Skeletal muscle tissue (tissue), 3 donors: ENCODE measurements at regions not wholly inside any gene's neighbourhood (a gene's known extent, or its start where the extent isn't known, plus 50 kb on each side); places are given as distances from the start of the nearest gene placed in this dataset.

Experiments
- H3K27ac ChIP-seq: one replicate; pipeline ENCODE4 v1.7.0; 2013; ENCODE audit warnings: mild to moderate bottlenecking, low read depth, low read length, inconsistent platforms
- H3K27me3 ChIP-seq, 3 donors: one replicate each; pipeline ENCODE4 v1.7.0; 2013; ENCODE audit warnings: low read length in 3 of 3; ENCODE audit not compliant: control insufficient read depth in 3 of 3, insufficient read depth in 3 of 3
- H3K36me3 ChIP-seq, 3 donors: one replicate each; pipeline ENCODE4 v1.7.0; 2013; ENCODE audit warnings: low read length in 3 of 3; ENCODE audit not compliant: control insufficient read depth in 3 of 3, insufficient read depth in 3 of 3
- H3K4me1 ChIP-seq, 3 donors: one replicate each; pipeline ENCODE4 v1.7.0; 2013; ENCODE audit warnings: low read length in 3 of 3, mild to moderate bottlenecking in 3 of 3; ENCODE audit not compliant: control insufficient read depth in 3 of 3, insufficient read depth in 3 of 3
- H3K4me3 ChIP-seq, 3 donors: one replicate each; pipeline ENCODE4 v1.7.0; 2013; ENCODE audit warnings: low read length in 3 of 3
- H3K9ac ChIP-seq, 3 donors: one replicate each; pipeline ENCODE4 v1.7.0; 2013; ENCODE audit warnings: low read length in 3 of 3, mild to moderate bottlenecking in 3 of 3, moderate library complexity in 2 of 3, low read depth in 1 of 3
- H3K9me3 ChIP-seq, 3 donors: one replicate each; pipeline ENCODE4 v1.7.0; 2013; ENCODE audit warnings: low read length in 3 of 3; ENCODE audit not compliant: control insufficient read depth in 3 of 3
- donor health status: Osteomylitis.

- Histone ChIP-seq H3K36me3 (no peaks in the 10 kb centered on the region), H3K4me1 (peaks cover 0 to 13% (median 0%) of the 10 kb centered on the region in 3 donors), H3K27ac (no peak overlapping the region), H3K4me3 (peak overlapping the region in 2 of 3 donors; percentile 38 to 46), H3K9ac (peak overlapping the region in 2 of 3 donors; percentile 24 to 36), H3K27me3 (peaks cover 2 to 20% (median 7%) of the 10 kb centered on the region in 3 donors), H3K9me3 (no peaks in the 10 kb centered on the region)
These were observed 68.7 kb upstream of the STMND1 start for GRCh38 chr6:17032988-17033634.

- H3K9me3 ChIP-seq, result no peaks in the 10 kb centered on the region
- peaks cover 2 to 20% (median 7%) of the 10 kb centered on the region in 3 donors for H3K27me3 ChIP-seq
- peaks cover 0 to 13% (median 0%) of the 10 kb centered on the region in 3 donors for H3K4me1 ChIP-seq
- H3K36me3 ChIP-seq, result no peaks in the 10 kb centered on the region
- no peak overlapping the region for H3K27ac ChIP-seq
- no peak overlapping the region for H3K4me3 ChIP-seq
- H3K9ac ChIP-seq, result peak overlapping the region in 1 of 3 donors; percentile 24
These were observed 69.3 kb upstream of the STMND1 start for GRCh38 chr6:17032590-17032987.

GRCh38 chr6:17031961-17032360 is 69.9 kb upstream of the STMND1 start:
- Histone ChIP-seq H3K27ac (no peak overlapping the region), H3K36me3 (no peaks in the 10 kb centered on the region), H3K4me3 (no peak overlapping the region), H3K27me3 (peaks cover 2 to 20% (median 7%) of the 10 kb centered on the region in 3 donors), H3K9me3 (no peaks in the 10 kb centered on the region), H3K4me1 (peaks cover 0 to 13% (median 0%) of the 10 kb centered on the region in 3 donors), H3K9ac (no peak overlapping the region)

GRCh38 chr6:17027441-17027840 is 74.4 kb upstream of the STMND1 start:
- Histone ChIP-seq H3K9me3 (peaks cover 0 to 2% (median 0%) of the 10 kb centered on the region in 3 donors), H3K4me1 (peaks cover 0 to under 1% (median 0%) of the 10 kb centered on the region in 3 donors), H3K4me3 (no peak overlapping the region), H3K36me3 (no peaks in the 10 kb centered on the region), H3K9ac (no peak overlapping the region), H3K27me3 (peaks cover 0 to 12% (median 0%) of the 10 kb centered on the region in 3 donors), H3K27ac (no peak overlapping the region)

GRCh38 chr6:17022604-17023003 is 79.2 kb upstream of the STMND1 start:
- Histone ChIP-seq H3K9ac (no peak overlapping the region), H3K4me3 (no peak overlapping the region), H3K27ac (no peak overlapping the region), H3K4me1 (no peaks in the 10 kb centered on the region), H3K9me3 (peaks cover 0 to 2% (median 0%) of the 10 kb centered on the region in 3 donors), H3K27me3 (no peaks in the 10 kb centered on the region), H3K36me3 (no peaks in the 10 kb centered on the region)

GRCh38 chr6:17021539-17021889 is 80.3 kb upstream of the STMND1 start:
- no peak overlapping the region for H3K4me3 ChIP-seq
- no peaks in the 10 kb centered on the region for H3K36me3 ChIP-seq
- H3K27me3 ChIP-seq, result peaks cover 0 to 2% (median 0%) of the 10 kb centered on the region in 3 donors
- H3K9ac ChIP-seq, result no peak overlapping the region
- H3K9me3 ChIP-seq, result peaks cover 0 to 2% (median 0%) of the 10 kb centered on the region in 3 donors
- H3K27ac ChIP-seq, result no peak overlapping the region
- no peaks in the 10 kb centered on the region for H3K4me1 ChIP-seq

GRCh38 chr6:17020889-17021538 is 80.8 kb upstream of the STMND1 start:
- no peaks in the 10 kb centered on the region for H3K4me1 ChIP-seq
- peaks cover 0 to 5% (median 3%) of the 10 kb centered on the region in 3 donors for H3K27me3 ChIP-seq
- no peak overlapping the region for H3K9ac ChIP-seq
- H3K36me3 ChIP-seq, result no peaks in the 10 kb centered on the region
- H3K27ac ChIP-seq, result no peak overlapping the region
- no peak overlapping the region for H3K4me3 ChIP-seq
- H3K9me3 ChIP-seq, result peaks cover 0 to 2% (median 0%) of the 10 kb centered on the region in 3 donors

- no peaks in the 10 kb centered on the region for H3K9me3 ChIP-seq
- no peaks in the 10 kb centered on the region for H3K4me1 ChIP-seq
- peaks cover 0 to 10% (median 5%) of the 10 kb centered on the region in 3 donors for H3K27me3 ChIP-seq
- no peak overlapping the region for H3K4me3 ChIP-seq
- no peak overlapping the region for H3K9ac ChIP-seq
- H3K36me3 ChIP-seq, result no peaks in the 10 kb centered on the region
- H3K27ac ChIP-seq, result no peak overlapping the region
These were observed 83.4 kb upstream of the STMND1 start for GRCh38 chr6:17018425-17018824.

- Histone ChIP-seq H3K27ac (no peak overlapping the region), H3K4me1 (no peaks in the 10 kb centered on the region), H3K9ac (no peak overlapping the region), H3K4me3 (no peak overlapping the region), H3K36me3 (no peaks in the 10 kb centered on the region), H3K27me3 (peaks cover 0 to 10% (median 5%) of the 10 kb centered on the region in 3 donors), H3K9me3 (no peaks in the 10 kb centered on the region)
These were observed 84.4 kb upstream of the STMND1 start for GRCh38 chr6:17017416-17017815.
